GM23338 (cell line): ENCODE measurements at regions not wholly inside any gene's neighbourhood (a gene's known extent, or its start where the extent isn't known, plus 50 kb on each side); places are given as distances from the start of the nearest gene placed in this dataset.

Source experiments
- EZH2 ChIP-seq: fragments of 200-600 bp; sonication (generic); IDR thresholded peaks from one replicate; pipeline ENCODE4 v1.8.0; 2017; ENCODE audit warnings: antibody characterized with exemption, mild to moderate bottlenecking, low read depth; ENCODE audit not compliant: unreplicated experiment
- EZH2phosphoT487 ChIP-seq: fragments of 200-600 bp; sonication (generic); IDR thresholded peaks from one replicate; pipeline ENCODE4 v1.8.1; 2018; ENCODE audit warnings: antibody characterized with exemption; ENCODE audit not compliant: unreplicated experiment
- POLR2AphosphoS5 ChIP-seq: IDR thresholded peaks from 2 replicates; pipeline ENCODE4 v1.6.1; 2016; ENCODE audit warnings: antibody characterized with exemption, low read depth
- TF ChIP-seq, protein P1 (sequence below), 2 experiments: fragments of 200-600 bp in 1 of 2; sonication (generic) in 1 of 2; conservative IDR thresholded peaks; 2 replicates each; pipeline versions ENCODE4 v1.5.1 to v1.6.1; 2016 to 2017; ENCODE audit warnings: antibody characterized with exemption in 2 of 2, low read depth in 2 of 2, mild to moderate bottlenecking in 2 of 2, moderate library complexity in 1 of 2

DNA sequence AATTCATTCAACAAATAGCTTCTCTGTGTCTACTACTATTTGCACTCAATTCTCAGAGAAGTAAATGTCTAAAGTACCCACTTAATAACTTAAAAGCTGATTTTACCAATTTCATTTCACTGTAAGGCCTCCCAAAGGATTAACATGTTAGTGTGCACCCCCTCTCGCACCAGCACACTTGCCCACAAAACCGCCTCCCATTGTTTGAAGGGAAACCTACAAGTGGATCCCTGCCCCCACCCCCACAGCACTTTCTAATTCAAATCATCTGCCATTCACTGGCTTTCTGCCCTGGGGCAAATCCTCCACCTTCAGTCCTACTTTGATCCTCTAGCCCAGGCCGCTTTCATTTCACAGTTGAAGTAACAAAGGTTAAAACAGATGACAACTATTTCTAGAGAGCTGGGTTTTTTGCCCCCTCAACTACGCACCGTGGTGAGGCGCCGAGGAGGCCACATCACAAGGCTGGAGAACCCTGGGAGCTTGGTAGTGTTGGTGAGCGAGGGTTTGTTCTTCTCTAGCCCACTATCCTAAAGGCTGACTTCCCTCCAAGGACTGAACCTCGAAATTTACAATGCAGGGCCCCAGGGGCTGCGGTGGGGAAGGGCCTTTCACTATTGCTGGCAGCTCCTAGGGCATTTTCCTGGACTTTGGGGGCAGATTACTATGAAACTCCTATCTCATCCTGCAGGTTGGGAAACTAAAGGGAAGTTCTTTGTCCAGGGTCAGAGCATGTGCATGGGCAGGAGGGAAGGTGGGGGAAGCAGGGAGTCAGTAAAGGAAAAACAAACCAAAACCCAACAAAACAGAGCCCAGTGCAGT lies 517.4 kb upstream of the ZMIZ1 start:
- no peak for TF ChIP-seq EZH2
- no peak for TF ChIP-seq POLR2AphosphoS5
- TF ChIP-seq, protein P1, sequence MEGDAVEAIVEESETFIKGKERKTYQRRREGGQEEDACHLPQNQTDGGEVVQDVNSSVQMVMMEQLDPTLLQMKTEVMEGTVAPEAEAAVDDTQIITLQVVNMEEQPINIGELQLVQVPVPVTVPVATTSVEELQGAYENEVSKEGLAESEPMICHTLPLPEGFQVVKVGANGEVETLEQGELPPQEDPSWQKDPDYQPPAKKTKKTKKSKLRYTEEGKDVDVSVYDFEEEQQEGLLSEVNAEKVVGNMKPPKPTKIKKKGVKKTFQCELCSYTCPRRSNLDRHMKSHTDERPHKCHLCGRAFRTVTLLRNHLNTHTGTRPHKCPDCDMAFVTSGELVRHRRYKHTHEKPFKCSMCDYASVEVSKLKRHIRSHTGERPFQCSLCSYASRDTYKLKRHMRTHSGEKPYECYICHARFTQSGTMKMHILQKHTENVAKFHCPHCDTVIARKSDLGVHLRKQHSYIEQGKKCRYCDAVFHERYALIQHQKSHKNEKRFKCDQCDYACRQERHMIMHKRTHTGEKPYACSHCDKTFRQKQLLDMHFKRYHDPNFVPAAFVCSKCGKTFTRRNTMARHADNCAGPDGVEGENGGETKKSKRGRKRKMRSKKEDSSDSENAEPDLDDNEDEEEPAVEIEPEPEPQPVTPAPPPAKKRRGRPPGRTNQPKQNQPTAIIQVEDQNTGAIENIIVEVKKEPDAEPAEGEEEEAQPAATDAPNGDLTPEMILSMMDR (conservative IDR thresholded peaks at IDR 0.05; ENCODE audit: low read depth in 2 of 2) = no peak
- TF ChIP-seq EZH2phosphoT487 = no peak
